ENCODE measurements at regions not wholly inside any gene's neighbourhood (a gene's known extent, or its start where the extent isn't known, plus 50 kb on each side); places are given as distances from the start of the nearest gene placed in this dataset.

DNA sequence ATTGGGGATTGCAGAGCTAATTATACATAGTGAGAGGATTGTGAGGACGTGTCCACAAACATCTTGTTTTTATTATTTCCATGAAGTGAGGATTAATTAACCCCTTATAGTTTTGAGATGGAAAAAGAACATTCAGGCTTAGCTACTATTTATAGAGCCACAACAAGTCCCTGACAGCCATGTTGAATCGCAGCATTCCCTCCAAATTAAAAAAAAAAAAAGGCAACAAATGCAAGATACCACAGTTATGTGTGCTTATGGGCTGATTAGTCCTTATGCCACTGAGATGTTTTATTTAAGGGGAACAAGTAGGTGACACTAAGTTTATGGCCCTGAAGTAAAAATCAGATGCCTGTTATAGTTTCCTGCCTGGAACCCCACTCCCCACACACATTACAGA is 350.3 kb downstream of the GPAM start:
- Histone ChIP-seq H3K27ac (no peak overlapping the region), H3K4me3 (no peak overlapping the region)
- TF ChIP-seq, protein P1, sequence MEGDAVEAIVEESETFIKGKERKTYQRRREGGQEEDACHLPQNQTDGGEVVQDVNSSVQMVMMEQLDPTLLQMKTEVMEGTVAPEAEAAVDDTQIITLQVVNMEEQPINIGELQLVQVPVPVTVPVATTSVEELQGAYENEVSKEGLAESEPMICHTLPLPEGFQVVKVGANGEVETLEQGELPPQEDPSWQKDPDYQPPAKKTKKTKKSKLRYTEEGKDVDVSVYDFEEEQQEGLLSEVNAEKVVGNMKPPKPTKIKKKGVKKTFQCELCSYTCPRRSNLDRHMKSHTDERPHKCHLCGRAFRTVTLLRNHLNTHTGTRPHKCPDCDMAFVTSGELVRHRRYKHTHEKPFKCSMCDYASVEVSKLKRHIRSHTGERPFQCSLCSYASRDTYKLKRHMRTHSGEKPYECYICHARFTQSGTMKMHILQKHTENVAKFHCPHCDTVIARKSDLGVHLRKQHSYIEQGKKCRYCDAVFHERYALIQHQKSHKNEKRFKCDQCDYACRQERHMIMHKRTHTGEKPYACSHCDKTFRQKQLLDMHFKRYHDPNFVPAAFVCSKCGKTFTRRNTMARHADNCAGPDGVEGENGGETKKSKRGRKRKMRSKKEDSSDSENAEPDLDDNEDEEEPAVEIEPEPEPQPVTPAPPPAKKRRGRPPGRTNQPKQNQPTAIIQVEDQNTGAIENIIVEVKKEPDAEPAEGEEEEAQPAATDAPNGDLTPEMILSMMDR (IDR thresholded peaks at IDR 0.05) = no peak

DNA sequence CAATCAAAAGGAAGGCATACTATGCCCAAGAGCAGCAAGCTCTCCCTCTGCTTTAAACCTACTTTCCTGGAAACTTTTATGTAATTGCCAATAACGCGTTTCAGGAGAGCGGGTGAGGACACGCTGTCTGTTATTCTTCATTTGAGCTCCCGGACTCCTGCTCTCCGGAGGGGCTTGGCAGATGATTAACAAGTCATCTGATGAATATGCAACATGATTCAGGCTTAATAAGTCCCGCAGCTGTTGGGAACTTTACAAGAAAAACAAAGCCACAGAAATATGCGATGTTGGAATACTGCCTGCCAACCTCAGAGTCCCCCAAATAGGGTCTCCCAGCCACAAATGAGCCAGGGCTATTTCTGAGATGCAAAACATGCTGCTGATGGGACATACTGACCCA is 348.0 kb downstream of the GPAM start:
- Histone ChIP-seq H3K27ac (no peak overlapping the region), H3K4me3 (no peak overlapping the region)
- DNase-seq (ENCODE audit: low spot score) = no peak
- TF ChIP-seq, protein P1 (IDR thresholded peaks at IDR 0.05) = no peak

More for the DNA sequence above, 350.3 kb downstream of the GPAM start:
- no peak for DNase-seq (ENCODE audit: low spot score)

DNA sequence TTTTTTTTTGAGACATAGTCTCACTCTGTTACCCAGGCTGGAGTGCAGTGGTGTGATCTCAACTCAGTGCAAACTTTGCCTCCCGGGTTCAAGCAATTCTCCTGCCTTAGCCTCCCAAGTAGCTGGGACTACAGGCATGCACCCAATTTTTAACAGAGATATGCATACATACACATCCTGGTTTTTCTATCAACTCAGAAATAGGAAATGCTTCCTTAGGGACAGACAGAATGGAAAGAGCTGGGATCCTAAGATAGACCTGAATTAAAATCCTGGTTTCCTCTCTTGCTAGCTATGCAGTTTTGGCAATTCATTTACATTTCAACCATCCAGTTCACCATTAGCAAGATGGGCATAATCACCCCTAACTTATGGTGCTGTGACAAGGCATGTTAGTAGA is 347.5 kb downstream of the GPAM start:
- Histone ChIP-seq H3K27ac (no peak overlapping the region), H3K4me3 (no peak overlapping the region)
- TF ChIP-seq, protein P1 (IDR thresholded peaks at IDR 0.05) = no peak
- DNase-seq (ENCODE audit: low spot score) = no peak

DNA sequence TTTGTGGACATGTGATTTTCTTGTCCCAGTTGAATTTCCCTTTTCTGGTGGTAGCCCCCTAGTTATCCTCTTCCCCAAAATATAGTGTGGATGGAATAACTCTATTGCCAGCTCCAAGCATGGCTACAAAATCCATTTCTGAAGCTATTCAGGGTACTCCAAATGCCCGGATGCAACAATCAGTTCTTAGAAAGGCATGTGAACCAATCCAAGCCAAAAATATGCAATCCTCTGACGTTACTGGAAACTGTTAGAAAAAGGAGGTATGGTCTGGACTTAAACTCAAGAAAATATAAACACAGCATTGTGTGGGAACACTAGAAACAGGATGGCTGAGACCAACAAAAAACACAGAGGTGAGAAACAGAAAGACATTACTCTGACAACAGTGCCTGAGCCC is 347.0 kb downstream of the GPAM start:
- TF ChIP-seq, protein P1 (IDR thresholded peaks at IDR 0.05) = no peak
- DNase-seq (ENCODE audit: low spot score) = no peak
- no peak overlapping the region for H3K27ac ChIP-seq
- H3K4me3 ChIP-seq = no peak overlapping the region

DNA sequence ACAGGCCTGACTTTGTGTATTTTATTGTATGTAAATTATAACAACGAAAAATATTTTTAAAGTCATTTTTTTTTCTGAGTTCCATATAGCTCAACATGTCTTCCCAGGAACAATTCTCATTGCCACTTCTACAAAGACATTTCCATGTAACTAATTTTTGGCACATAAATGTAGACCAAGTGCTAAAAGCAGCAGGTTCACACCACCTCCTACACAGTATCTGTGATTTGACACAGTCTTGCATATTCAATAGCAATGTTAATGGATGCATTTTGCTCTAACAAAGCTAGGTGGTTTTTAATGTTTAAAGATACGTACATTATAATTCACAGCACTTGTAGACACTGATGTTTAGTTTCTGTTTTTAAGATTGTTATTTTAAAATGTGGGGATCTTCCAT is 346.5 kb downstream of the GPAM start:
- TF ChIP-seq, protein P1 (IDR thresholded peaks at IDR 0.05) = no peak
- no peak for DNase-seq (ENCODE audit: low spot score)
- H3K27ac ChIP-seq = no peak overlapping the region

DNA sequence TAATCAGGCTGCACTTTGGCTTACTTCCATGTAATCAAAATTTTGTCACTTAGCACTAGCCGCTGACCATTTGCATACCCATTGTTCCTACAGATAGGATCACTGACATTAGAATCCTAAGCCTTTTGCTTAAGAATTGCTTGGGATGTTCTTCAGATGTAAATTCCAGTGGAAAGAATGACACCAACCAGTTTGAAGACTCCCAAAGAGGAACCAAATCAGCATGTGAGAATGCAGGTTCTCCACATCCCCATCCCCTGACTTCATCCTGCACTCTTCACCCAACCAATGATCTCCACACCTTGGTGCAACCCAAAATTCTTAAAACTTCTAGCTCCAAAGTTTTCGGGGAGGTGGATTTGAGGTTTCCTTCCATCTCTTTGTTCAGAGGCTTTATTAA is 345.6 kb downstream of the GPAM start:
- no peak overlapping the region for H3K27ac ChIP-seq
- TF ChIP-seq, protein P1 (IDR thresholded peaks at IDR 0.05) = no peak
- no peak for DNase-seq (ENCODE audit: low spot score)
- no peak overlapping the region for H3K4me3 ChIP-seq

More for the DNA sequence above, 346.5 kb downstream of the GPAM start:
- H3K4me3 ChIP-seq = no peak overlapping the region

DNA sequence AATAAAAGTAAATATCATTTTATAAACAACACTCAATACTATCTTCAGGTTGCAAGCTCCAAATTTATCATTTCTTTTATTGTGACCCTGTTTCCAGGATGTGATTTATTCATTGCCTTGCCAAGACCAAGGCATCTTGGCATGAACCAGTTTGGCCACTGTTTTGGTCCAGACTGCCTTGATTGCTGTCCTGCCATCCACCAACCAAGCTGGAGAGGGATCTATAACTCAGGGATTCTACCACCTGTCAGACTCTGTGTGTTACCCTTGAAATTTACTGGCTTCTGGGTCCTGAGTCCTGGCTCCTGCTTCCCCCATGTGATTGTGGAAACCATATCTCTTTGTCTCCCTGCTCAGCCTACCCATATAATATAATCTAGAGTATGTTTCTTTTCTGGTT is 343.0 kb downstream of the GPAM start:
- DNase-seq (ENCODE audit: low spot score) = no peak
- TF ChIP-seq, protein P1 (IDR thresholded peaks at IDR 0.05) = no peak
- Histone ChIP-seq H3K4me3 (no peak overlapping the region), H3K27ac (no peak overlapping the region)
